PFSK-1 (cell line): ENCODE measurements at regions not wholly inside any gene's neighbourhood (a gene's known extent, or its start where the extent isn't known, plus 50 kb on each side); places are given as distances from the start of the nearest gene placed in this dataset.

Source experiments
- FOXP2 ChIP-seq: optimal IDR thresholded peaks from 2 replicates; pipeline ENCODE3; 2011; ENCODE audit warnings: borderline replicate concordance, control low read depth, inconsistent platforms; ENCODE audit not compliant: insufficient read depth; ENCODE audit errors: extremely low read length, extremely low read depth
- POLR2AphosphoS5 ChIP-seq: IDR thresholded peaks from 2 replicates; pipeline ENCODE4 v1.6.1; 2012; ENCODE audit warnings: low read depth, mild to moderate bottlenecking, control low read depth, low read length, moderate library complexity
- SIN3A ChIP-seq: IDR thresholded peaks from 2 replicates; pipeline ENCODE4 v1.6.1; 2012; ENCODE audit warnings: mild to moderate bottlenecking, low read length, moderate library complexity, borderline replicate concordance; ENCODE audit not compliant: insufficient read depth
- TAF1 ChIP-seq: IDR thresholded peaks from 2 replicates; pipeline ENCODE4 v1.6.1; 2012; ENCODE audit warnings: low read length, control low read depth, borderline replicate concordance; ENCODE audit not compliant: insufficient read depth
- TF ChIP-seq, protein P1 (sequence below), 2 experiments: IDR thresholded peaks; 2 replicates each; pipeline versions ENCODE4 v1.6.1 to v1.8.0; 2011 to 2012; ENCODE audit warnings: low read depth in 2 of 2, low read length in 2 of 2, control low read depth in 1 of 2, inconsistent platforms in 1 of 2, mild to moderate bottlenecking in 1 of 2, moderate library complexity in 1 of 2; ENCODE audit not compliant: insufficient read depth in 1 of 2

GRCh38 chr11:98772893-98773292 is 247.9 kb upstream of the CNTN5 start:
- TF ChIP-seq TAF1, result no peak
- TF ChIP-seq, protein P1, sequence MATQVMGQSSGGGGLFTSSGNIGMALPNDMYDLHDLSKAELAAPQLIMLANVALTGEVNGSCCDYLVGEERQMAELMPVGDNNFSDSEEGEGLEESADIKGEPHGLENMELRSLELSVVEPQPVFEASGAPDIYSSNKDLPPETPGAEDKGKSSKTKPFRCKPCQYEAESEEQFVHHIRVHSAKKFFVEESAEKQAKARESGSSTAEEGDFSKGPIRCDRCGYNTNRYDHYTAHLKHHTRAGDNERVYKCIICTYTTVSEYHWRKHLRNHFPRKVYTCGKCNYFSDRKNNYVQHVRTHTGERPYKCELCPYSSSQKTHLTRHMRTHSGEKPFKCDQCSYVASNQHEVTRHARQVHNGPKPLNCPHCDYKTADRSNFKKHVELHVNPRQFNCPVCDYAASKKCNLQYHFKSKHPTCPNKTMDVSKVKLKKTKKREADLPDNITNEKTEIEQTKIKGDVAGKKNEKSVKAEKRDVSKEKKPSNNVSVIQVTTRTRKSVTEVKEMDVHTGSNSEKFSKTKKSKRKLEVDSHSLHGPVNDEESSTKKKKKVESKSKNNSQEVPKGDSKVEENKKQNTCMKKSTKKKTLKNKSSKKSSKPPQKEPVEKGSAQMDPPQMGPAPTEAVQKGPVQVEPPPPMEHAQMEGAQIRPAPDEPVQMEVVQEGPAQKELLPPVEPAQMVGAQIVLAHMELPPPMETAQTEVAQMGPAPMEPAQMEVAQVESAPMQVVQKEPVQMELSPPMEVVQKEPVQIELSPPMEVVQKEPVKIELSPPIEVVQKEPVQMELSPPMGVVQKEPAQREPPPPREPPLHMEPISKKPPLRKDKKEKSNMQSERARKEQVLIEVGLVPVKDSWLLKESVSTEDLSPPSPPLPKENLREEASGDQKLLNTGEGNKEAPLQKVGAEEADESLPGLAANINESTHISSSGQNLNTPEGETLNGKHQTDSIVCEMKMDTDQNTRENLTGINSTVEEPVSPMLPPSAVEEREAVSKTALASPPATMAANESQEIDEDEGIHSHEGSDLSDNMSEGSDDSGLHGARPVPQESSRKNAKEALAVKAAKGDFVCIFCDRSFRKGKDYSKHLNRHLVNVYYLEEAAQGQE (IDR thresholded peaks at IDR 0.05; ENCODE audit: insufficient read depth in 1 of 2, low read depth in 2 of 2, low read length in 2 of 2), result no peak
- no peak for TF ChIP-seq FOXP2
- no peak for TF ChIP-seq SIN3A
- no peak for TF ChIP-seq POLR2AphosphoS5

DNA sequence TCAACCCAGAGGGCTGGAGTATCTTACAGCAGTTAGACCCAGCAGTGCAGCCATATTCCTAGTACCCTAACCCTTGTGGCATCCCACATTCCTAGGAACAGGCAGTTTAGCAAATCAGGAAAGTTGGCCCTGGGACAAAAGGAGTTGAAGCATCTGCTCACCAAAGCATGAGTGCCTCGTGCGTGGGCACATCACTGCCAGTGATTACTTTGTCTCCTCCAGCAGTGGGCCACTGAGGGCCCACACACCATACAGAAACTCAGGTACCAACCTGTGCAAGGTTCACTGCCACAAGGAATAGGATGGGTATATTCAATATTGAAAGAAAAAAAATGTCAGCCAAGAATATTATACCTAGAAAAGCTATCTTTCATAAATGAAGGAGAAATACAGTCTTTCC is 227.5 kb upstream of the CNTN5 start:
- TF ChIP-seq, protein P1 (IDR thresholded peaks at IDR 0.05; ENCODE audit: insufficient read depth in 1 of 2, low read depth in 2 of 2, low read length in 2 of 2), result no peak
- TF ChIP-seq POLR2AphosphoS5 (no peak), TAF1 (no peak), FOXP2 (no peak), SIN3A (no peak)

DNA sequence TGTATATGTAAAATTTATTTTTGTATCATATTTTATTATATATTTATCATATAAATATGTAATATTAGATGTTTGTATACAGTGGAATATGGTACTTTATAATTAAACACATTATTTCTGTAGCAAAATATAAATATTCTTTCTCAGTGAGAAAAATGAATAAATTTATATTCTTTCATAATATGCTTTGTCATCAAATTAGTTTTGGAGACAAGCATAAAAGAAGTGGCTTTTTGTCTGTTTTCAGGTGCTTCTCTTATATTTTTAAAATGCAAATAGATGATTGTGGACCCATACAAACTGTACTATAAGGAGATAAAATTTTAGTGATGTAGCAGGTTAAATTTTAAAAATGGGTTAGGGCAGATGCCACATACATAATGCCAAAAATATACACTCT is 222.4 kb upstream of the CNTN5 start:
- TF ChIP-seq FOXP2 (no peak), TAF1 (no peak), SIN3A (no peak), POLR2AphosphoS5 (no peak)
- TF ChIP-seq, protein P1 (IDR thresholded peaks at IDR 0.05; ENCODE audit: insufficient read depth in 1 of 2, low read depth in 2 of 2, low read length in 2 of 2), result no peak

DNA sequence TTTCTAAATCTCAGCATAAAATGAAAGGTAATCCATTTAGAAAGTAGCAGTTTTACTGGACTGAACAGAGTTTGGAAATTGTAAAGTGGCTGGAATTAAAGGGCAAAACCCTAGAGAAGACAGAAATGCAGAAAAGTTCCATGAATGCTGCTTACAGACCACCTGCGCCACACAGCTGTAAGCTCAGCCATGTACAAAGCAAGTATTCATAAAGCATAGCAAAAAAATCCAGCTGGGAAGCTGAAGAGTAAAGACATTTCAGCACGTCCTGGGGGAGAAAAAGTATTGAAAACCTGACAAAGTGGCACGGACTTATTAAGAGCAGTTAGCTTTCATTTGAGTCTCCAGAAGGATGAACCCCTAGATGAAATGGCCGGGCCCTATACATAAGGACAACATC is 220.1 kb upstream of the CNTN5 start:
- TF ChIP-seq, protein P1 (IDR thresholded peaks at IDR 0.05; ENCODE audit: insufficient read depth in 1 of 2, low read depth in 2 of 2, low read length in 2 of 2), result no peak
- TF ChIP-seq FOXP2 (no peak), SIN3A (no peak), POLR2AphosphoS5 (no peak), TAF1 (no peak)

- TF ChIP-seq, protein P1 (IDR thresholded peaks at IDR 0.05; ENCODE audit: insufficient read depth in 1 of 2, low read depth in 2 of 2, low read length in 2 of 2), result no peak
- TF ChIP-seq SIN3A, result no peak
- no peak for TF ChIP-seq TAF1
- TF ChIP-seq POLR2AphosphoS5, result no peak
- TF ChIP-seq FOXP2, result no peak
Measured at GRCh38 chr11:98828986-98829708, 191.6 kb upstream of the CNTN5 start.
